ENCODE measurements at regions not wholly inside any gene's neighbourhood (a gene's known extent, or its start where the extent isn't known, plus 50 kb on each side); places are given as distances from the start of the nearest gene placed in this dataset.

GRCh38 chr16:64051824-64052223 is 1070.0 kb downstream of the CDH11 start:
- no peak for DNase-seq (ENCODE audit: low read depth in 2 of 2)

GRCh38 chr16:64047878-64048277 is 1074.0 kb downstream of the CDH11 start:
- DNase-seq (ENCODE audit: low read depth in 2 of 2) = no peak

- DNase-seq (ENCODE audit: low read depth in 2 of 2) = no peak
Observed at GRCh38 chr16:64047207-64047606, 1074.7 kb downstream of the CDH11 start.

- DNase-seq (ENCODE audit: low read depth in 2 of 2) = no peak
Observed at GRCh38 chr16:64035337-64035736, 1086.5 kb downstream of the CDH11 start.

GRCh38 chr16:64019339-64019738 is 1102.5 kb downstream of the CDH11 start:
- no peak for DNase-seq (ENCODE audit: low read depth in 2 of 2)

GRCh38 chr16:64017796-64018195 is 1104.1 kb downstream of the CDH11 start:
- no peak for DNase-seq (ENCODE audit: low read depth in 2 of 2)

- no peak for DNase-seq (ENCODE audit: low read depth in 2 of 2)
Observed at GRCh38 chr16:64013856-64014255, 1108.0 kb downstream of the CDH11 start.

GRCh38 chr16:64012166-64012565 is 1109.7 kb downstream of the CDH11 start:
- no peak for DNase-seq (ENCODE audit: low read depth in 2 of 2)

- no peak for DNase-seq (ENCODE audit: low read depth in 2 of 2)
Observed at GRCh38 chr16:64011650-64012049, 1110.2 kb downstream of the CDH11 start.

- DNase-seq (ENCODE audit: low read depth in 2 of 2) = no peak
Observed at GRCh38 chr16:64008131-64008530, 1113.7 kb downstream of the CDH11 start.

GRCh38 chr16:64004116-64004515 is 1117.7 kb downstream of the CDH11 start:
- DNase-seq (ENCODE audit: low read depth in 2 of 2) = no peak

GRCh38 chr16:63995025-63995424 is 1126.8 kb downstream of the CDH11 start:
- DNase-seq (ENCODE audit: low read depth in 2 of 2) = no peak

- no peak for DNase-seq (ENCODE audit: low read depth in 2 of 2)
Observed at GRCh38 chr16:63983401-63983800, 1138.5 kb downstream of the CDH11 start.

GRCh38 chr16:63982741-63983140 is 1139.1 kb downstream of the CDH11 start:
- no peak for DNase-seq (ENCODE audit: low read depth in 2 of 2)

GRCh38 chr16:63982110-63982509 is 1139.8 kb downstream of the CDH11 start:
- no peak for DNase-seq (ENCODE audit: low read depth in 2 of 2)

GRCh38 chr16:63981639-63982038 is 1140.2 kb downstream of the CDH11 start:
- DNase-seq (ENCODE audit: low read depth in 2 of 2) = no peak

- DNase-seq (ENCODE audit: low read depth in 2 of 2) = no peak
Observed at GRCh38 chr16:63980763-63981162, 1141.1 kb downstream of the CDH11 start.

- DNase-seq (ENCODE audit: low read depth in 2 of 2) = no peak
Observed at GRCh38 chr16:63978240-63978639, 1143.6 kb downstream of the CDH11 start.

GRCh38 chr16:63976345-63976744 is 1145.5 kb downstream of the CDH11 start:
- no peak for DNase-seq (ENCODE audit: low read depth in 2 of 2)

- no peak for DNase-seq (ENCODE audit: low read depth in 2 of 2)
Observed at GRCh38 chr16:63975669-63976068, 1146.2 kb downstream of the CDH11 start.

- no peak for DNase-seq (ENCODE audit: low read depth in 2 of 2)
Observed at GRCh38 chr16:63967966-63968365, 1153.9 kb downstream of the CDH11 start.

GRCh38 chr16:63960321-63960720 is 1161.5 kb downstream of the CDH11 start:
- no peak for DNase-seq (ENCODE audit: low read depth in 2 of 2)

GRCh38 chr16:63947022-63947421 is 1174.8 kb downstream of the CDH11 start:
- no peak for DNase-seq (ENCODE audit: low read depth in 2 of 2)

- no peak for DNase-seq (ENCODE audit: low read depth in 2 of 2)
Observed at GRCh38 chr16:63945806-63946205, 1176.1 kb downstream of the CDH11 start.

- no peak for DNase-seq (ENCODE audit: low read depth in 2 of 2)
Observed at GRCh38 chr16:63943566-63943965, 1178.3 kb downstream of the CDH11 start.

Measured in stimulated activated CD4-positive, alpha-beta T cell treated with anti-CD3 and anti-CD28 coated beads, Interleukin-4, amount 100 ng/mL, for 48 hours (primary cell).